ENCODE measurements at regions not wholly inside any gene's neighbourhood (a gene's known extent, or its start where the extent isn't known, plus 50 kb on each side); places are given as distances from the start of the nearest gene placed in this dataset.

GRCh38 chr20:58037631-58038030 is 190.8 kb downstream of the ANKRD60 start:
- no peak for DNase-seq (ENCODE audit: low read depth, low spot score)
- Histone ChIP-seq H3K27ac (ENCODE audit: insufficient read depth, low read depth, low read length) (no peak overlapping the region), H3K79me2 (ENCODE audit: control insufficient read depth, insufficient read depth, low read length) (no peaks in the 10 kb centered on the region), H3K4me1 (ENCODE audit: control insufficient read depth, extremely low read depth, insufficient read depth, low read length) (no peaks in the 10 kb centered on the region), H4K20me1 (replicated peaks; ENCODE audit: control insufficient read depth, extremely low read depth, insufficient read depth, low read length) (no peaks in the 10 kb centered on the region), H3K9ac (replicated peaks; ENCODE audit: extremely low read depth, insufficient read depth, low read length) (no peak overlapping the region), H3K9me3 (replicated peaks; ENCODE audit: control insufficient read depth, insufficient read depth, low read length) (no peaks in the 10 kb centered on the region), H3K36me3 (ENCODE audit: control insufficient read depth in 2 of 2, extremely low read depth in 1 of 2, insufficient read depth in 2 of 2, low read length in 2 of 2) (no peaks in the 10 kb centered on the region), H3K27me3 (ENCODE audit: control insufficient read depth in 2 of 2, insufficient read depth in 2 of 2, low read length in 2 of 2) (no peaks in the 10 kb centered on the region), H2AFZ (ENCODE audit: low read depth, low read length) (no peak overlapping the region), H3K4me3 (replicated peaks in 1 of 3; ENCODE audit: insufficient read depth in 1 of 3, low read depth in 1 of 3, low read length in 3 of 3) (no peak overlapping the region), H3K9me1 (replicated peaks; ENCODE audit: control insufficient read depth, extremely low read depth, insufficient read depth, low read length) (no peaks in the 10 kb centered on the region), H3K4me2 (ENCODE audit: insufficient read depth, low read length) (no peak overlapping the region)
- FAIRE-seq = no peak
- CTCF ChIA-PET = interaction anchor here (1.6 kb wide), 1 partner anchor 8 kb away, joined by 5 read pairs; no protein-coding TSS in a partner anchor
- dilution Hi-C loops (cut with MboI; ENCODE audit: extremely low pct_ligation_motif_present, low sequenced_read_pairs) = no loop called here
- POLR2A ChIA-PET = no interaction called here
- intact Hi-C loops (cut with micrococcal nuclease) = no loop called here
- no TSS peak for BruUV-seq (replicated peaks)
- TF ChIP-seq GATA2 (IDR thresholded peaks at IDR 0.05; ENCODE audit: insufficient read depth, insufficient read length, low read depth, low read length) (no peak), FOS (IDR thresholded peaks at IDR 0.05; ENCODE audit: borderline replicate concordance, insufficient read depth, low read length) (no peak), POLR2A (IDR thresholded peaks at IDR 0.05; ENCODE audit: low read depth, low read length) (no peak), CTCF (IDR thresholded peaks at IDR 0.05; ENCODE audit: extremely low read depth in 1 of 2, insufficient read depth in 1 of 2, low read depth in 1 of 2, low read length in 2 of 2) (no peak), MYC (IDR thresholded peaks at IDR 0.05; ENCODE audit: low read depth, low read length) (no peak), EZH2 (IDR thresholded peaks at IDR 0.05; ENCODE audit: borderline replicate concordance, low read depth, low read length, severe bottlenecking) (no peak), JUN (IDR thresholded peaks at IDR 0.05; ENCODE audit: borderline replicate concordance, insufficient read depth, insufficient read length, low read depth) (no peak), MAX (IDR thresholded peaks at IDR 0.05; ENCODE audit: insufficient read depth, insufficient read length) (no peak), POLR2AphosphoS5 (IDR thresholded peaks at IDR 0.05; ENCODE audit: insufficient read depth, low read depth, low read length) (no peak)
